ENCODE measurements at regions not wholly inside any gene's neighbourhood (a gene's known extent, or its start where the extent isn't known, plus 50 kb on each side); places are given as distances from the start of the nearest gene placed in this dataset.

DNA sequence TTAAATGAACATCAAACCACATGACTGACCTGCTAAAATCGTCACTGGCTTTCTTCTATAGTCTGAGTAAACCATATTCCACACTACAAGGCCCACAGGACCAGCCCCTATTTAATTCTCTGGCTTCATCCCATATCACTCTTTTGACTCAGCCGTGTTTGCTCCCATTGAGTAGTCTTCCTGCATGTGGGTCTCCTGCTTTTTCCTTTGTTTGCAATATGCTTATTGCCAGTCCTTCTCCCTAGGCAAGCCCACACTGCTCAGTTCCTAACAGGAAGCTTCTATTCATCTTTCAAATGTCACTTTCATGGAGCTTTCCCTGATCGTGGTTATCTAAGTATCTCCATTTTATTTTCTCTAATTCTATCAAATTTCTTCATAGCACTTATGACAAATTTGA lies 329.6 kb downstream of the RAPGEF2 start:
- POLR2A ChIA-PET, result no interaction called here

More for the DNA sequence above, 329.6 kb downstream of the RAPGEF2 start:
- Histone ChIP-seq H3K4me1 (ENCODE audit: control insufficient read depth in 1 of 2, insufficient read depth in 2 of 2, low read length in 2 of 2) (peaks cover 2 to 10% of the 10 kb centered on the region in 2 experiments; a peak in 3 of 4 replicates), H3K79me2 (ENCODE audit: insufficient read depth, low read length) (no peaks in the 10 kb centered on the region), H3K27ac (ENCODE audit: low read depth, low read length) (no peak overlapping the region), H3K9ac (ENCODE audit: low read length) (no peak overlapping the region), H3K27me3 (ENCODE audit: insufficient read depth, low read length) (no peaks in the 10 kb centered on the region), H3K4me2 (ENCODE audit: low read length) (no peak overlapping the region), H3K4me3 (replicated peaks in 1 of 2; ENCODE audit: low read depth in 1 of 2, low read length in 2 of 2) (no peak overlapping the region), H3K9me3 (ENCODE audit: control insufficient read depth in 1 of 2, insufficient read depth in 1 of 2, low read depth in 1 of 2, low read length in 2 of 2) (no peaks in the 10 kb centered on the region), H3K9me2 (ENCODE audit: insufficient read depth) (no peaks in the 10 kb centered on the region), H2AFZ (ENCODE audit: low read depth, low read length, poor library complexity, severe bottlenecking) (no peak overlapping the region), H4K20me1 (ENCODE audit: insufficient read depth) (no peaks in the 10 kb centered on the region), H3K36me3 (ENCODE audit: control insufficient read depth in 1 of 2, insufficient read depth in 2 of 2, low read length in 2 of 2) (no peaks in the 10 kb centered on the region)
- BruUV-seq (replicated peaks), result no TSS peak
- ATAC-seq (no peak), DNase-seq (ENCODE audit: low read depth, low spot score) (no peak)
- CTCF ChIA-PET, result no interaction called here
- no peak for TF ChIP-seq JUND (IDR thresholded peaks at IDR 0.05)
- TF ChIP-seq POLR2AphosphoS5 (IDR thresholded peaks at IDR 0.05; ENCODE audit: low read depth, low read length), result no peak
- TF ChIP-seq, protein P1, sequence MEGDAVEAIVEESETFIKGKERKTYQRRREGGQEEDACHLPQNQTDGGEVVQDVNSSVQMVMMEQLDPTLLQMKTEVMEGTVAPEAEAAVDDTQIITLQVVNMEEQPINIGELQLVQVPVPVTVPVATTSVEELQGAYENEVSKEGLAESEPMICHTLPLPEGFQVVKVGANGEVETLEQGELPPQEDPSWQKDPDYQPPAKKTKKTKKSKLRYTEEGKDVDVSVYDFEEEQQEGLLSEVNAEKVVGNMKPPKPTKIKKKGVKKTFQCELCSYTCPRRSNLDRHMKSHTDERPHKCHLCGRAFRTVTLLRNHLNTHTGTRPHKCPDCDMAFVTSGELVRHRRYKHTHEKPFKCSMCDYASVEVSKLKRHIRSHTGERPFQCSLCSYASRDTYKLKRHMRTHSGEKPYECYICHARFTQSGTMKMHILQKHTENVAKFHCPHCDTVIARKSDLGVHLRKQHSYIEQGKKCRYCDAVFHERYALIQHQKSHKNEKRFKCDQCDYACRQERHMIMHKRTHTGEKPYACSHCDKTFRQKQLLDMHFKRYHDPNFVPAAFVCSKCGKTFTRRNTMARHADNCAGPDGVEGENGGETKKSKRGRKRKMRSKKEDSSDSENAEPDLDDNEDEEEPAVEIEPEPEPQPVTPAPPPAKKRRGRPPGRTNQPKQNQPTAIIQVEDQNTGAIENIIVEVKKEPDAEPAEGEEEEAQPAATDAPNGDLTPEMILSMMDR (IDR thresholded peaks at IDR 0.05 in 2 of 3, conservative IDR thresholded peaks at IDR 0.05 in 1 of 3; ENCODE audit: borderline replicate concordance in 1 of 3, insufficient read depth in 1 of 3, low read depth in 2 of 3, low read length in 2 of 3), result no peak
- TF ChIP-seq, protein P2, sequence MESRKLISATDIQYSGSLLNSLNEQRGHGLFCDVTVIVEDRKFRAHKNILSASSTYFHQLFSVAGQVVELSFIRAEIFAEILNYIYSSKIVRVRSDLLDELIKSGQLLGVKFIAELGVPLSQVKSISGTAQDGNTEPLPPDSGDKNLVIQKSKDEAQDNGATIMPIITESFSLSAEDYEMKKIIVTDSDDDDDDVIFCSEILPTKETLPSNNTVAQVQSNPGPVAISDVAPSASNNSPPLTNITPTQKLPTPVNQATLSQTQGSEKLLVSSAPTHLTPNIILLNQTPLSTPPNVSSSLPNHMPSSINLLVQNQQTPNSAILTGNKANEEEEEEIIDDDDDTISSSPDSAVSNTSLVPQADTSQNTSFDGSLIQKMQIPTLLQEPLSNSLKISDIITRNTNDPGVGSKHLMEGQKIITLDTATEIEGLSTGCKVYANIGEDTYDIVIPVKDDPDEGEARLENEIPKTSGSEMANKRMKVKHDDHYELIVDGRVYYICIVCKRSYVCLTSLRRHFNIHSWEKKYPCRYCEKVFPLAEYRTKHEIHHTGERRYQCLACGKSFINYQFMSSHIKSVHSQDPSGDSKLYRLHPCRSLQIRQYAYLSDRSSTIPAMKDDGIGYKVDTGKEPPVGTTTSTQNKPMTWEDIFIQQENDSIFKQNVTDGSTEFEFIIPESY (IDR thresholded peaks at IDR 0.05; ENCODE audit: extremely low read depth, insufficient replicate concordance, low read length), result no peak
- no peak for TF ChIP-seq EZH2 (IDR thresholded peaks at IDR 0.05)
- TF ChIP-seq SIN3A (IDR thresholded peaks at IDR 0.05; ENCODE audit: low read depth), result no peak
- TF ChIP-seq CBX3 (IDR thresholded peaks at IDR 0.05; ENCODE audit: low read depth), result no peak
- TF ChIP-seq TCF7L2 (IDR thresholded peaks at IDR 0.05; ENCODE audit: borderline replicate concordance, extremely low read depth, insufficient read depth, insufficient read length), result no peak
- no peak for TF ChIP-seq EZH2phosphoT487 (IDR thresholded peaks at IDR 0.05; ENCODE audit: borderline replicate concordance)
- no peak for TF ChIP-seq ELF1 (IDR thresholded peaks at IDR 0.05; ENCODE audit: borderline replicate concordance, low read depth)
- no peak for TF ChIP-seq CEBPB (IDR thresholded peaks at IDR 0.05; ENCODE audit: low read depth)
- no peak for TF ChIP-seq POLR2A (IDR thresholded peaks at IDR 0.05; ENCODE audit: borderline replicate concordance, extremely low read depth, insufficient read depth, insufficient read length)
- TF ChIP-seq SRF (IDR thresholded peaks at IDR 0.05; ENCODE audit: low read depth), result no peak
- TF ChIP-seq RAD21 (IDR thresholded peaks at IDR 0.05; ENCODE audit: low read depth), result no peak
- no peak for TF ChIP-seq EGR1 (IDR thresholded peaks at IDR 0.05; ENCODE audit: low read depth)
- TF ChIP-seq, protein P3, sequence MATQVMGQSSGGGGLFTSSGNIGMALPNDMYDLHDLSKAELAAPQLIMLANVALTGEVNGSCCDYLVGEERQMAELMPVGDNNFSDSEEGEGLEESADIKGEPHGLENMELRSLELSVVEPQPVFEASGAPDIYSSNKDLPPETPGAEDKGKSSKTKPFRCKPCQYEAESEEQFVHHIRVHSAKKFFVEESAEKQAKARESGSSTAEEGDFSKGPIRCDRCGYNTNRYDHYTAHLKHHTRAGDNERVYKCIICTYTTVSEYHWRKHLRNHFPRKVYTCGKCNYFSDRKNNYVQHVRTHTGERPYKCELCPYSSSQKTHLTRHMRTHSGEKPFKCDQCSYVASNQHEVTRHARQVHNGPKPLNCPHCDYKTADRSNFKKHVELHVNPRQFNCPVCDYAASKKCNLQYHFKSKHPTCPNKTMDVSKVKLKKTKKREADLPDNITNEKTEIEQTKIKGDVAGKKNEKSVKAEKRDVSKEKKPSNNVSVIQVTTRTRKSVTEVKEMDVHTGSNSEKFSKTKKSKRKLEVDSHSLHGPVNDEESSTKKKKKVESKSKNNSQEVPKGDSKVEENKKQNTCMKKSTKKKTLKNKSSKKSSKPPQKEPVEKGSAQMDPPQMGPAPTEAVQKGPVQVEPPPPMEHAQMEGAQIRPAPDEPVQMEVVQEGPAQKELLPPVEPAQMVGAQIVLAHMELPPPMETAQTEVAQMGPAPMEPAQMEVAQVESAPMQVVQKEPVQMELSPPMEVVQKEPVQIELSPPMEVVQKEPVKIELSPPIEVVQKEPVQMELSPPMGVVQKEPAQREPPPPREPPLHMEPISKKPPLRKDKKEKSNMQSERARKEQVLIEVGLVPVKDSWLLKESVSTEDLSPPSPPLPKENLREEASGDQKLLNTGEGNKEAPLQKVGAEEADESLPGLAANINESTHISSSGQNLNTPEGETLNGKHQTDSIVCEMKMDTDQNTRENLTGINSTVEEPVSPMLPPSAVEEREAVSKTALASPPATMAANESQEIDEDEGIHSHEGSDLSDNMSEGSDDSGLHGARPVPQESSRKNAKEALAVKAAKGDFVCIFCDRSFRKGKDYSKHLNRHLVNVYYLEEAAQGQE (IDR thresholded peaks at IDR 0.05; ENCODE audit: low read depth), result no peak
- intact Hi-C loops (cut with micrococcal nuclease), result no loop called here
- RAD21 ChIA-PET (ENCODE audit: low non-redundant PET in 1 of 2, low total read pairs in 2 of 2, uncharacterized antibody in 2 of 2, unreplicated experiment in 2 of 2), result no interaction called here

Measured in HCT116 (cell line).